ENCODE measurements at regions not wholly inside any gene's neighbourhood (a gene's known extent, or its start where the extent isn't known, plus 50 kb on each side); places are given as distances from the start of the nearest gene placed in this dataset.
"Not testable (repeated sequence)": the region's sequence is repeated elsewhere in the genome, so short reads cannot be mapped to it uniquely, and the experiment has no call there.

DNA sequence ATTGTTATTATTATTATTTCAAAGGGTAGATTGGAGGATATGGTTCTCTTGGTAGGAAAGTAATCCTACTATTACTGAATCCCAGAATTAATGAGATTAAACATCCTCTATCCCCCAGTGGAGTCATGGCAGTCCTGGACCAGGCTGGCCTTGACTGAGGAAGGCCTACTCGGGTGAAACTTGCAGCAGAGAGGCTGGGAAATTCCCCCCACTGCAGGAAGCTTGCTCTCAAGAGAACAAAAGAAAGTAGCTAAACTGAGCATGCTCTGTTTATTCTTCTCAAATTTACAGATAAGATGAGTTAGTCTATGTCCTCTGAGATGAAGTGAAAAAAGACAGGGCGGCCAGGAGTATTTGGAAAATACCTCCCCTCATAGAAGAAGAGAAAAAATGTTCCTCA is 233.9 kb upstream of the RPS23 start:
- DNase-seq, result no peak

DNA sequence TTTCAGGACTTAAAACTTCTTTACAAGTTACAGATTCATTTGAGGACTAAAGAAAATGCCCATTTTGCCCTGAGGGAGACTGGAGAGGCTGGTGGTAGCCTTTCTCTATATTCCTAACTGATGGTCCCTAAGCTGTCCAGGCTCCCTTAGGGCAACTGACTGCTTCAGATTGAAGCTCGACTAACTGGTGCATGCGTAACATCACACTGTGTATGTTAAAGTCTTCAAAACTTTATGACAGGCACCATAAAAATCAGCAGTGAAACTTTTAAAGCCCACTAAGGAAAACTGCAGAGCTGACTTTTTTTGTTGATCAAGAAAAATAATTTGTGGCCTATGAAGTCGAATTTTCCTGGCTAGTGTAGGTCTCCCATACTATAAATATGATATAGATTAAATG is 233.0 kb upstream of the RPS23 start:
- DNase-seq, result no peak

DNA sequence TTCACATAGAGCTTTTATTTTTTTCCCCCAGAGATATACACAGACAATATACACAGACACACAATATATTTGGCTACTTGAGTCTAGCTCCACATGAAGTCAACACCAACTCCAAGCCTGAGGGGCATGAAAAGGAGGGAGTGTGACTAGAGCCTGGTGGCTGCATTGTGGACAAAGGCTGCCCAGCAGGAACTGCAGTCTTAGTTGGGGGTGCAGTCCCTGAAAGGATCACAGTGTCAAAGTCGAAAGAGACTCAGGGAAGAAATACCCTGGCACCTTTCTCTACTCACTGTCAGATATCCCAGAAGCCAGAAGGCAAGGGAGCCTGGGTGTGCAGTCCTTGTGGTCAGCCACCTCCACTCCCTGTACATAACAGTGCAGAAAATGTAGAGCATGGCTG is 231.6 kb upstream of the RPS23 start:
- no peak for DNase-seq

DNA sequence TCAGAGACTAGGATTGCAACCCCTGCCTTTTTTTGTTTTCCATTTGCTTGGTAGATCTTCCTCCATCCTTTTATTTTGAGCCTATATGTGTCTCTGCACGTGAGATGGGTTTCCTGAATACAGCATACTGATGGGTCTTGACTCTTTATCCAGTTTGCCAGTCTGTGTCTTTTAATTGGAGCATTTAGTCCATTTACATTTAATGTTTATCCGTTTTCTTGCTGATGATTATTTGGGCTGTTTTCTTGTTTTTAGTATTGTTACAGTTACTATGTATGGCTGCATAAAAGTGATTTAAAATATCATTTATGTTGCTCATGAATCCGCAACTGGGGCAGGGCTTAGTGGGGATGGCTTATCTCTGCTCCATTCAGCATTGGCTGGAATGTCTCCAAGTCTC is 228.2 kb upstream of the RPS23 start:
- not testable (repeated sequence) for DNase-seq

DNA sequence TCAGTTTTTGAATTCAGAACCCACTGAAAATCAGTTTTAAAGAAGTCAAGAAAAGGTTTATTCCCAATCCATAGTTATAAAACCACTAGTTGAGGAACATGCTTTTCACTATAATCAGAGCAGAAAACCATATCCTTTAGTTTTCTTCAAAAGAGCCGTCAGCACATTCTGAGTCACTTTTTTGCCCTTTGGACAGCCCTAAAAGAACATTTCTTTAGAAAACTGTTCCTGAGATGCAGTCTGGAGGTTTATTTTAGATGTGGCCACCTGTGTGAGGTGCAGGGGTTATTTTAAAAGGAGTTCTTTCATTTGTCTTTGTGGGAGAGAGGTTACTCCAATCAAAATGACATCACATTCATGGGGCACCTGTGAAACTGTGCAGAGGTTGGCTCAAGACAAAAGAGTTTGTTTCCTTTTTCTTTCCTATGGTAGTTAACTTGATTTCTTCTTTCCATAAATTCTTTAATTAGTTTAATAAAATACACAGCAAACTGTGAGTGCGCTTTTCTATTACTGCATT is 221.6 kb upstream of the RPS23 start:
- DNase-seq, result no peak

DNA sequence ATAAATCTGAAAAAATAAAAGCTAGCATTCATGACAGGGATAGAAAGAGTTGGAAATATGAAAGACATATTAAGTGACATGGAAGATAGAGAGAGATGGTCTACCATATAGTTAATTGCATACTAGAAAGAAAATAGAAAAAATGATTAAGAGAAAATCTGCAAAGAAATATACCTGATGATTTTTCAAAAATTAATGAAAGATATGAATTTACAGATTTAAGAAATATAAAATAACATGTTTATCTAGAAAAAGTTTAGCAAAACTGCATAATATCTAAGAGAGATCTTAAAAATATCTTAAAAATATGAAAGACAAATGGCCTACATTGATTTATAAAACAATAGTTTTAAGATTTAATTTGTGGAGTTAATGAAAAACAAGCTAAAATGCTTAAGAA is 219.1 kb upstream of the RPS23 start:
- DNase-seq, result no peak

DNA sequence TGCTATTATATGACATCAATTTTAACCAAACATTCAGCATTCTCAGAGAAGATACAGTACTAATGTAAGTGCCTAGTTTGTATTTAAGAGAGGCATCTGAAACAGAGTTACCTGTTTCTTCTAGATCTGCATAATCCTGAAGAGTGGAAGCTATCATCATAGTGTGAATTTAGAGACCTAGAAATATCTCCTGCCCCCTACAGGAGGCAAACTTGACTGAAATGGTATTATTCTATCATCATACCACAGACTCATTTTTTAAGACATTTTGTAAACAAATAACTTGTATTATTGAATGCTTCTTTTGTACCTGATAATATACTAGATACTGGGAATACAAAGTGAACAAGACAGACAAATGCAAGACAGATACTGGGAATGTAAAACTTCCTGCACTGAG is 216.8 kb upstream of the RPS23 start:
- no peak for DNase-seq

DNA sequence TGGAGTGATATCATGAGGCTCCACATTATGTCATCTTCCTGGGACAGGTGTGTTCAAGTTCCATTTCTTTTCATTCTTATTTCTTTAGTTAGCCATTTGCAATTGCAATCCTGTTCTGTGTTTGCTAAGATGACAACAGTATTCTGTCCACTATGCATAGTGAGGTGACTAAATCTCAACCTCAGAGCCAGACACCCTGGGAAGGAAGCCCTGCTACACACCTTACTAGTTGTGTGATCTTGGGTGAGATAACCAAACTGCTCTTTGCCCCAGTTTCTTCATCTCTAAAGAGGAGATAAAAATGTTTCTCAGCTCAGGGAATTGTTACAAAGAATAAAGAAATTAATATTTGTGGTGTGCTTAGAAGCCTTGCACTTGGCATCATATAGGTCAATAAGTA is 215.1 kb upstream of the RPS23 start:
- no peak for DNase-seq

DNA sequence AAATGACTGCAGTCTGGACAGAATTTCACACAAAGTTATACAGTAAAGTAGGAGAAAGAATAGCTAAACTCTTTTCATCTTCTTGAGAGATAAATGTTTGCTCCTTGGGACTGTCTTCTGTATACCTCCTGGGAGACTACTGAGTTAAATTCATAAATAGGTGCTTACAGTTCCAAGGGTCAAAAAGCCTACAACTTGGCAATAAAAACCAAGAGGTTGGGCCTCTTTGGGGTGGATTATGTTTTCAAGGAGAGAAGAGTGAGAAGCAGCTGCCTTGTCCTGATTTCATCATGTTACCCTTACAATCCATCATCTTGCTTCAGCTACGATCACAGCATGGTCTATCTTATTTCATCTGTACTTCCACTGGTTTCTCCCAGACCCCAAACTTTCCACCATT is 213.2 kb upstream of the RPS23 start:
- no peak for DNase-seq

DNA sequence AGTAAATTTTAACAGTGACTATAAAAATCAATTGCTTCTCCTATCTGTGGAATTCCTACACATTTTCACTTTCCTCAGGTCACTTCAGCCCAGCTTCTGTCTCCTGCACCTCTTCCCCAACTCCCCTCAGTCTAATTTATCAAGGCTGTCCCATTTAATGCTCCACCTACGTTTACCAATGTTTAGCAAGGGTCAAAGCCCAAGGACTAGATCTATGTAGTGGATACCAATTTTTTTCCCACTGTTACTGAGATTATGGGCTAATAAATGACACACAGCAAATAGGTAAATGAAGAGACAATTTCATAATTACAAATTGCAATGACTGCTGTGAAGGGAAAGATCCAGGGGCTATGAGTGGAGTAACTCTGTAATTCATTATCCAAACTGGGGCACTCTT is 211.5 kb upstream of the RPS23 start:
- no peak for DNase-seq

DNA sequence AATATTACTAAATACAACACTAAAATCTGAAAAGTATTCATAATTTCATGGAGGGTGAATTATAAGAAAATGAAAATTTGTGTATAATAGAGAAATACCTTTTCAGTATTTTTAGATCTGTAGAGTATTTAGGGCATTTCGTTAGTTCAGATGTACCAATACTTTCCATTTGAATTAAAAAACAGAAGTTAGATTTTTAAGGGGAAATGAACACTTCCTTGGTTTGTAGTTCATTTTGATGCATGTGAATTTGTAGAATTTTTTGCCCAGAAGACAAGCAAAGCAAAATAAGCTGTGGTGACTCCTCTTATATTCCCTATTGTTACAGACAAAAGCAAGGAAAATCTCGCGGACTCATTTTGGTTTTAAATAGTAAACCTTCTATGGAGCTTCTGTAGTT is 209.0 kb upstream of the RPS23 start:
- DNase-seq, result no peak

DNA sequence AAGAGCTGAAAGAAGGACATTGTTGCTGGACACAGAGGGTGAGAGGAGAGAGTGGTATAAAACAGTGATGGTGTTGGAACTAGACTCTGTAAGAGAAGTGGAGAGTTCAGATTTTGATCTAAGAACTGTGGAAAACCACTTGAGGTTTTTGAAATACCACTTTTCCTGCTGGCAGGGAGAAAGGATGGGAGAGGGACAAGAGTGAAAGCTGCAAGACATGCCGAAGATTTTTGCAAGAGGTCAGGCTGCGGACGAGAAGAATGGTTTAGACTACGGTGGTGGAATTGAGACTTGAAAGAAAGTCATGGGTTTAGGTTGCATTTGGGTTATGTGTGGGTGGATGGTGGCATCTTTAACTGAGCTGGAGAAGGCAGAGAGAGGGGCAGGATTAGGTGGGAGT is 202.2 kb upstream of the RPS23 start:
- DNase-seq, result no peak

DNA sequence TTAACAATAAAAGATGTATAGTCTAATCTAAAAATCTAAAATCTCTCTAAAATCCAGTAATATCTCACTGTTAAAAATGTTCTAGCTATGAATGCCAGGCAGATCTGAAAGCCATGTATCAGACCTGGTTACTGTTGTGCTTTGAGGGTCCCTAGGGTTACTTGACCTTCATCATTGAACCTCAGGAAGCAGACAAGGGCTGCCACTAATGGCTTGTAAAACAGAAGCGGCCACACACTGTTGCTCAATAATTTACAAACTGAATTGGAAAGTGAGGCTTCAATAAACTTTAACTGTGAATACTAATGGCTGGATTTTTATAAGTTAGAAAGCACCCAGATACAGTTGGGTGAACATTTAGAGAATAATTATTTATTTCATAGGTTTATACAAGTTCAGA is 198.0 kb upstream of the RPS23 start:
- no peak for DNase-seq

DNA sequence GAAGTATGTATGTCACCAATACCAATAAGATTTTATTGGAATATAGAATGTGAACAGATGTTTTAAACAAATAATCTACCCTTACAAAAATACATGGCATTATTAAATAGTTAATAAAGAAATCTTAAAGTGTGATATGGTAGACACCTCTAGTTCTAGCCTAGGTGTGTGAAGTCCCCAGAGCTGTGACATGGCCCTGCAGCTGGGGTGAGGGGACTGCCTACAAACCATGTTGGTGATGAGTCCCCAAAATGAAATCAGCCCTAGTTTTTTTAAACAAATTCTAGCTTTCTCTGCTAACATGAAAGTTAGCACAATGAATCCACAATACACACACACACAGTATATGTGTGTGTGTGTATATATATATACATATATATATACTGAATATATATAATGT is 195.1 kb upstream of the RPS23 start:
- DNase-seq, result no peak

DNA sequence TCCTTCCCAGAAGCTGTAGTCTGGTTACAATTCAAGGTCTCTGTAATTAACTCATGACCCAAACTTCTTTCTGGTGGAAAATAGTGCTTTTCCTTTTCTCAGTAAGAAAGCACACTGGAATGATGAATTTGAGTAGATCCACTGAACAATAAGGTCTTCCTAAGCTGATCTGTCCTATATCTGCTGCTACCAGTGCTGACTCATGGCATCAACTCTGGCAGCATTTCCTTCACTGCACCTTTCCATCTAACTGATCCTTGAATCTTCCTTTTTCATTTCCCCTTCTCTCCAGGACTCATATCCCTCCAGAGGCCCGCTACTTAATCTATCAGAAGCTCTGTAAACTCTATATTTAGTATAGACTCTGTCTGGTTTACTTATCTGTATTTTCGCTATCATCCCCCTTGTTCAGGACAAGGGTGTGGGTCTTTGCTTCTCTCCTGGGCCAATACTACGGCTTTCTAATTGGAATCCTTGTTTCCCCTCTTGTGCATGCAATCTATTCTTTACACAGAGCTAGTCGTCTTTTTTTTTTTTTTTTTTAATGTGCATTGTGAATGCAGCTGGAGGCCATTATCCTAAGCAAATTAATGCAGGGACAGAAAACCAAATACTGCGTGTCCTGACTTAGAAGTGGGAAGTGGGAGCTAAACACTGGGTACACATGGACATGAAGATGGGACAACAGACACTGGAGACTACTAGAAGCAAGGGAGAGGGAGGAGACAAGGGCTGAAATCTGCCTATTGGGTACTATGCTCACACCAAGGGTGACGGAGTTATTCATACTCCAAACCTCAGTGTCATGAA is 192.2 kb upstream of the RPS23 start:
- DNase-seq, result no peak

DNA sequence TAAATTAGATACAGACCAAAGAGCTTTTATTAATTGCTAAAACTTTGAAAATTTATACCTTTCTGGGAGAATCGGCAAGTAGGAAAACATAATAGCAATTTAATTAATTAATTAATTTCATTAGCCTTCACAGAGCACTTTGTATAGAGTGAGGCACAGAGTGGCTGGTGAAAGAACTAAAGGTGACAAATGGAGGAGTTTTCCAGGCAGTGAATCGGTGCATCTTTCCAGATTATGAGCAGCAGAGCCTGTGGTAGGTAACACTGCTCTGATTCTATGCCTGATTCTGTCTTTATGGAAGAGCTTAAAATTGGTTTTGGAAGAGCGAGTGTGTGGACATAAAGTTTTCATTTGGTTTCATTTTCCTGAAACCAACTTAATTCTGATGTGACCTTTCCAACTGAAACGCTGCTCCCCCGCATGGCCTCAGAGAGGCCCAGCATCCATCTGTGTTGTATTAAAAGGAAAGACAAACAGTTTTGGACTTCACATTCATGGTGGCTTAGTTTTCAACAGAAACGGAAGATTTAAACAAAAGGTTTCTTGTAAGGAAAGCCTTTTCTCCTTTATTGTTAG is 188.9 kb upstream of the RPS23 start:
- no peak for DNase-seq

DNA sequence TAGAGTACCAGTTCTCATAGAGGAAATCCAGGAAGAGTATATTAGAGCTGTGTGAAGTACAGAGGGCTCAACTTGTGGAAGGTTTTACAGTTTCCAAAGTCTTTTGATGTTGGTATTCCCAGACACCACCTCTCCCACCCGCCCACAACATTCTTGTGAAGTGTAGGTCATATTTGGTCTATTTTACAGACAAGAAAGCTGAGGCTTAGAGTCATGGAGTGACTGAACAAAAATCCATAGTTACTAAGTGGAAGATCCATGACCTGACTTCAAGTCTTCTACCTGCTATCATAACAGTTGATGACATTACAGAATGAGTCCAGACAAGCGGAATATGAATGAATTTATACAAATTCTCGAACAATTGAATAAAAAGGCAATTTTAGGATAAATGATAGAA is 187.1 kb upstream of the RPS23 start:
- DNase-seq, result no peak

DNA sequence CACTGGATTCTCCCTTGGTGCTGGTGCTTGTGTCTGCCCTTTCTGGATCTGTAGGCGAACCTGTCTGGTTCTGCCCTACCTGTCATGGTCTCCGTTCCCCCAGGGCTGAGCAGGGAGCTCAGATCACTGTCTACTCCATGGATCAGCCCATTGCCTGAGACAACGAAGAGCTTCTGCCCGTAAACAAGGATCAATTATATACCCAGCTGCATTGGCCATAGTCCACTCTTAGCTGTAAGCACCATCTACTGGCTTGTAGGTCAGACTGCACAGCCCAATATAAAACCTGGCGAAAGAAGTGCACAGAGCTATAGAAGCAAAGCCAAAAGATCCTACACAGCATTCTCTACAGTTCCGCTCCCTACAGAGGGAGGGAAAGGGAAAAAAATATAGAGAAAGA is 181.5 kb upstream of the RPS23 start:
- no peak for DNase-seq

DNA sequence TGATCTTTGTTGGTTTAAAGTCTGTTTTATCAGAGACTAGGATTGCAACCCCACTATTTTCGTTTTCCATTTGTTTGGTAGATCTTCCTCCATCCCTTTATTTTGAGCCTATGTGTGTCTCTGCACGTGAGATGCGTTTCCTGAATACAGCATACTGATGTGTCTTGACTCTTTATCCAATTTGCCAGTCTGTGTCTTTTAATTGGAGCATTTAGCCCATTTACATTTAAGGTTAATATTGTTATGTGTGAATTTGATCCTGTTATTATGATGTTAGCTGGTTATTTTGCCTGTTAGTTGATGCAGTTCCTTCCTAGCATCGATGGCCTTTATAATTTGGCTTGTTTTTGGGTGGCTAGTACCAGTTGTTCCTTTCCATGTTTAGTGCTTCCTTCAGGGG is 177.2 kb upstream of the RPS23 start:
- DNase-seq, result not testable (repeated sequence)

DNA sequence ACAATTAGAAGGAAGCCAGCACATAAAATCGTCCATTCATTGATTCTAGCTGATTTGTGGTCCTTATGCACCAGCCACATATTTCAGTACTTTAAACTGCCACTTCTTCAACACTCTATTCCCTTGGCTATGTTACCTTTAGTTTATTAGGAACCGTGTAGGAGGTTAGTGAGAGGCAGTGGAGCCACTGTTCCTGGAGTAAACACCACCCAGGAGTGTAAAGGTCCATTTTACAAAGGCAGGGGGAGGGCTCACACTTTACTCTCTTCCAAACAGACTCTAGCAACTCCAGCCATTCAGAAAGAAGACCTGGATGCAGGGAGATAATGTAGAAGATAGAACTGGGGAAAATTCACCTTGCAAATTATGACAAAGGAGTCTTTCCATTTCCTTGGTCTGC is 170.2 kb upstream of the RPS23 start:
- no peak for DNase-seq

DNA sequence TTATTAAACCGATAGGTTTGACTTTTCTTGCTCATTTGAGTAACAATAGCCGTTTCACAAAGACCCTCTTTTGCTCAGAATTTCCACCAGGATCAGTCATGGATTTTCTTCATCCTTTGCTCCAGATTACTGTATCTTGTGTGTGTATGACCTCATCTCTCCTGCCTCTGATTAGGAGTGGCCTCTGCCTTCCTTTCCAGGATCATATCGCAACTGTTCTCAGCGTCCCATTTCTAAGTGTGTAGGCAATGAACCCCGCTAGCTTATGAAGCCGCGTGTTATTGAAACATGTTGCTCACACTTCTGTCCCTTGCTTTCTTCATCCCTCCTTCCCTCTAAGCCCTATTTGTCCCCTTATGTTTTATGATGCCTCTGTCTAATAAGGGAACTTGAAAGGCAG is 169.8 kb upstream of the RPS23 start:
- no peak for DNase-seq

DNA sequence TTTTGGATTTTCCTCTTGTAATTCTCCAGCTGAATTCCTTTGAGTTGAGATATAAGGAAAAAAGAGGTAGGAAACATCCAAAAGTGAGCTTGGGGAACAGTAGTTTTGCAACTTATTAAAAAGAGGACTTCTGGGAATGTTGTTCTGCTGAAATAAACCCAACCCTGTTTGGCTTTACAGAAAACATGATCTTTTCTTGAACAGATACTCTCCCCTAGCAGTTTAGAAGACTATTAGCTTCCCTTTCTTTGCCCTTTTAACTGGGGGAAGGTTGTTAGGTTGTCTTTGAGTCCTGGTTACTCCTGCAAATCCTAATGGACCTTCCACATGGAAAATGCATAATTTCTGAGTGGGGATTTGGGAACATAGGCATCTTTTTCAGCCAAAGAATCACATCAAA is 168.7 kb upstream of the RPS23 start:
- DNase-seq, result no peak

DNA sequence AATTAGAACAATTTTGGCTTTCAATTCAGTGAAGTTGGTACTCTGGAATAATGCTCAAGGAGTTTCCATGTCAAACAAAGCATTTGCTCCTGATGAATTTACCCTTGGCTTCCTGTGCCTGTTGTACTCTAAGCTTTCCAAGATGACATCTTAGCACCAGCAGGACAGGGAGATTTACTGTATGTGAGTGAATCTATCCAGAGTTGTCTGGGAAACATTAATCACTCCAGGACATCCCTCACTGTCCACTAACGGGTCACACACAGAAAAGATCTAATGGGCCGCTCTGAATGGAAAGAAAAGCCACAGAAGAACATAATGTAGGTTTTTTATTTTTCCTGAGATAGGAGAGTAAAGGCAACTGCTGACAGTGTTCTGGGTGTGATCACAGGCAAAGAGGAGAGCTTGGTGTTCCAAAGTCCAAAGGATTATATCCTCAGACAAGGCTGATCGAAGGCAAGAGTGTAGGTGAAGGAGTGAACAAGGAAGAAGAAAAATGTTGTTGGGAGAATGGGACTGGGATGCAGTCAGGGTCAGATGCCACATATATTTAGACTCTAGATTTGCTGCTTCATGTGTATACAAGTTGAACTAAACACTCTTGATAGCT is 167.7 kb upstream of the RPS23 start:
- DNase-seq, result no peak
